Vagina (tissue), 2 donors: ENCODE measurements at regions not wholly inside any gene's neighbourhood (a gene's known extent, or its start where the extent isn't known, plus 50 kb on each side); places are given as distances from the start of the nearest gene placed in this dataset.

Experiments
- DNase-seq, 2 donors: peaks; one replicate each; pipeline ENCODE4 v3.0.0-alpha.2; 2017; ENCODE audit errors: extremely low spot score in 2 of 2
- H3K27ac ChIP-seq: fragments of 200-600 bp; sonication (generic); one replicate; pipeline ENCODE4 v1.5.1; 2019
- H3K27me3 ChIP-seq: fragments of 200-600 bp; sonication (generic); one replicate; pipeline ENCODE4 v1.5.1; 2019
- H3K36me3 ChIP-seq, 2 donors: fragments of 200-600 bp; sonication (generic); one replicate each; pipeline ENCODE4 v1.5.1; 2017 to 2019
- H3K4me1 ChIP-seq: fragments of 200-600 bp; sonication (generic); one replicate; pipeline ENCODE4 v1.5.1; 2019
- H3K4me3 ChIP-seq, 2 donors: fragments of 200-600 bp; sonication (generic); 1 replicate in 1 of 2; 2 replicates in 1 of 2; pipeline ENCODE4 v1.5.1; 2016 to 2019
- H3K9me3 ChIP-seq: fragments of 200-600 bp; sonication (generic); one replicate; pipeline ENCODE4 v1.5.1; 2019
- POLR2A ChIP-seq, 2 donors: fragments of 450-650 bp; IDR thresholded peaks; one replicate each; pipeline ENCODE4 v1.6.1; 2017; ENCODE audit warnings: antibody characterized with exemption in 2 of 2, mild to moderate bottlenecking in 2 of 2, moderate library complexity in 2 of 2
- POLR2AphosphoS5 ChIP-seq, 2 donors: sonication (generic); formaldehyde crosslinking; IDR thresholded peaks; one replicate each; pipeline ENCODE4 v1.9.0; 2017; ENCODE audit warnings: antibody characterized with exemption in 2 of 2, mild to moderate bottlenecking in 2 of 2, low read depth in 1 of 2; ENCODE audit not compliant: insufficient read depth in 1 of 2
- intact Hi-C: fragments of 100-400 bp; cut with DNase I; formaldehyde crosslinking; loops from one replicate; pipeline ENCODE4 v1.15.1; 2023
- TF ChIP-seq, protein P1 (sequence below), 3 experiments: fragments of 450-650 bp in 2 of 3; fragments of 200-600 bp in 1 of 3; sonication (generic) in 1 of 3; IDR thresholded peaks; one replicate each; pipeline ENCODE4 v1.5.1; 2017 to 2019; ENCODE audit warnings: antibody characterized with exemption in 3 of 3, mild to moderate bottlenecking in 2 of 3, moderate library complexity in 2 of 3

DNA sequence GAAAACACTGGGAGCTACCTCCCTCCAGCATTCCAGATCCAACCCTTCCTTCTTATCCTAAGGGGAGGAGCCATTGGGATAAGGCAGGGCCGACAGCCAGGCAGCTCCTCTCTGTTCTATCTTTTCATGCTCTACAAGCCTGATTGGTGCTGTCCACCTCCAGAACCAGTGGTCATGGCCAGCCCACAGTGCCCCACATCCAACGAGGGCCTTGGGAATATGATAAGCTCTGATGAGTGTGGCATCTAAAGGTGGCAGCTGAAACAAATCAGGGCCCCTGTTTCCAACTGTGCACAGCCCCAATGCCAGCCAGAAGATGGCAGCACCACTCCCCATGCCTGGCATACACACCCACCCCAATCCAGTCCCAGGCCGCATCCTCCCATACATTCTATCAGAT lies 329.3 kb downstream of the C1D start:
- no peaks in the 10 kb centered on the region for H3K36me3 ChIP-seq
- intact Hi-C loops: no loop called here
- no peak overlapping the region for H3K27ac ChIP-seq
- TF ChIP-seq POLR2A (IDR thresholded peaks at IDR 0.05): no peak
- TF ChIP-seq, protein P1, sequence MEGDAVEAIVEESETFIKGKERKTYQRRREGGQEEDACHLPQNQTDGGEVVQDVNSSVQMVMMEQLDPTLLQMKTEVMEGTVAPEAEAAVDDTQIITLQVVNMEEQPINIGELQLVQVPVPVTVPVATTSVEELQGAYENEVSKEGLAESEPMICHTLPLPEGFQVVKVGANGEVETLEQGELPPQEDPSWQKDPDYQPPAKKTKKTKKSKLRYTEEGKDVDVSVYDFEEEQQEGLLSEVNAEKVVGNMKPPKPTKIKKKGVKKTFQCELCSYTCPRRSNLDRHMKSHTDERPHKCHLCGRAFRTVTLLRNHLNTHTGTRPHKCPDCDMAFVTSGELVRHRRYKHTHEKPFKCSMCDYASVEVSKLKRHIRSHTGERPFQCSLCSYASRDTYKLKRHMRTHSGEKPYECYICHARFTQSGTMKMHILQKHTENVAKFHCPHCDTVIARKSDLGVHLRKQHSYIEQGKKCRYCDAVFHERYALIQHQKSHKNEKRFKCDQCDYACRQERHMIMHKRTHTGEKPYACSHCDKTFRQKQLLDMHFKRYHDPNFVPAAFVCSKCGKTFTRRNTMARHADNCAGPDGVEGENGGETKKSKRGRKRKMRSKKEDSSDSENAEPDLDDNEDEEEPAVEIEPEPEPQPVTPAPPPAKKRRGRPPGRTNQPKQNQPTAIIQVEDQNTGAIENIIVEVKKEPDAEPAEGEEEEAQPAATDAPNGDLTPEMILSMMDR (IDR thresholded peaks at IDR 0.05): no peak
- TF ChIP-seq POLR2AphosphoS5 (IDR thresholded peaks at IDR 0.05; ENCODE audit: insufficient read depth in 1 of 2, low read depth in 1 of 2): no peak
- DNase-seq: no peak
- no peak overlapping the region for H3K4me3 ChIP-seq
- H3K4me1 ChIP-seq: no peaks in the 10 kb centered on the region
- H3K27me3 ChIP-seq: no peaks in the 10 kb centered on the region
- no peaks in the 10 kb centered on the region for H3K9me3 ChIP-seq

DNA sequence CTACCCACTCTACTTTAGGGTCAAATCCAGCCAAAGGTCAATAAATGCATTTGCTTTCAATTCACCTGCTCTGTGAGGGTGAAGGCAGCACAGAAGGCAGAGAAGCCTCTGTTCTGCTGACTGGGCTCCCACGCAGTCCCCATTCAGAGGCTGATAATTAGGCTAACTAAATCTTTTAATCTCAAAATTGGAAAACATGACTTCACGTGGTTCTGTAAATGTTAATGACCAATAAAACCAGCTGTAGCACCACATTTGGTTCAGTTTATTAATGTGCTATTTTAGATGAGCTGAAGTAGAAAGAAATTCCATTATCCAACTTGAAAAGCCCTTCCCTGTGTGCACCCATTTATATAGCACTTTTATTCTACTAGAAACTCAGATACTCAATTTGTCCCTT lies 310.6 kb downstream of the C1D start:
- intact Hi-C loops: no loop called here
- TF ChIP-seq, protein P1 (IDR thresholded peaks at IDR 0.05): no peak
- no peak for TF ChIP-seq POLR2AphosphoS5 (IDR thresholded peaks at IDR 0.05; ENCODE audit: insufficient read depth in 1 of 2, low read depth in 1 of 2)
- TF ChIP-seq POLR2A (IDR thresholded peaks at IDR 0.05): no peak
- no peaks in the 10 kb centered on the region for H3K27me3 ChIP-seq
- no peaks in the 10 kb centered on the region for H3K9me3 ChIP-seq
- no peak overlapping the region for H3K4me3 ChIP-seq
- DNase-seq: no peak
- H3K27ac ChIP-seq: no peak overlapping the region
- no peaks in the 10 kb centered on the region for H3K4me1 ChIP-seq
- H3K36me3 ChIP-seq: no peaks in the 10 kb centered on the region

DNA sequence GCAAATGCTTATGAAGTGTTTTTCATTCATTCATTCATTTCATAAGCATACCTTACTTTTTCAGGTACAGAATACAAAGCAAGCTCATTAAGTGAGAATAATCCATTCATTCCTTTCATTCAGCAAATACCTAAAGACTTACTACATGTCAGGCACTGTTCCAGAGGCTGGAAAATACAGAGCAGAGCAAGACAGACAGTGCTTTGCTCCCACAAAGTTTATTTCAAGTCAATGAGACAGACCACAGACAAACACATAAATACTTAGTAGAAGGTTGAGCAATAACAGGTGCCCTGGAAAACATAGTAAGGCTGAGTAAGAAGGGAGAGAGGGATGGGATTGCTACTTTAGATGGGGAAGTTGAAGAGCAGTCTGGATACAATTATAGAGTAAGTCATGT lies 309.8 kb downstream of the C1D start:
- no peaks in the 10 kb centered on the region for H3K9me3 ChIP-seq
- DNase-seq: no peak
- no peak overlapping the region for H3K27ac ChIP-seq
- TF ChIP-seq, protein P1 (IDR thresholded peaks at IDR 0.05): no peak
- no peak for TF ChIP-seq POLR2A (IDR thresholded peaks at IDR 0.05)
- TF ChIP-seq POLR2AphosphoS5 (IDR thresholded peaks at IDR 0.05; ENCODE audit: insufficient read depth in 1 of 2, low read depth in 1 of 2): no peak
- H3K4me3 ChIP-seq: no peak overlapping the region
- H3K27me3 ChIP-seq: no peaks in the 10 kb centered on the region
- no peaks in the 10 kb centered on the region for H3K36me3 ChIP-seq
- intact Hi-C loops: no loop called here
- no peaks in the 10 kb centered on the region for H3K4me1 ChIP-seq

DNA sequence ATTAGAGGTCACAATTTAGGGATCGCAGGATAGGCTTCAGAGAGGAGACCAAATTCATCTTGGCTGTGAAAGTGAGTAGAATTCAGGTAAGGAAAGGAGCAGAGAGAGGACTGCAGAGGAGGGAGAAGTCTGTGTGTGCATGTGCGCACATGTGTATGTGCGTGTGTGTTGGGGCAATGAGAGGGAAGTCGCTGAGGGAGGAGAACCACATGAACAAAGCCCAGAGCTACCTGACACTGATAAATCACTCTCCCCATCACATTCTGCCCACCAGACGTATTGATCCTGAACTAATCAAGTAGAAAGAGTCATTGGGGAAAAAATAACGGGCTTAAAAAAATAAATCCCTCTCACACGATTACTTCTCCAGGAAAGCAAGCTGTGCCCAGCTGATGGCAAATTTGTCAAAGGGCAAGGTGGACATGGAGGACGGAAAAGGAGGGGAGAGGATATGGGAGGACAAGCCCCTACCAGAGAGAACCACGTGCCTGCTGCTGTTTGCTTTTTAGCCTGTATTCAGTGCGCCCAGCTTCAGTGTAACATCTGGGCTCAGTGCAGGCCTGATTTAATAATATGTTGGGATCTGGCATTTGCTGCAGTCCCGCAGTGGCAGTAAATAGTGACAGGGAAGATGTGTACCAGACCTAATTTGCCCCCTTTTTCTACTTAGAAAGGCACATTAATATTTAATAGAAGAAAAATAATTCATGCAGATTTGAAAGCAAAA lies 307.5 kb downstream of the C1D start:
- Histone ChIP-seq H3K4me3 (no peak overlapping the region), H3K9me3 (no peaks in the 10 kb centered on the region), H3K27ac (no peak overlapping the region), H3K36me3 (no peaks in the 10 kb centered on the region), H3K4me1 (no peaks in the 10 kb centered on the region), H3K27me3 (no peaks in the 10 kb centered on the region)
- TF ChIP-seq POLR2AphosphoS5 (IDR thresholded peaks at IDR 0.05; ENCODE audit: insufficient read depth in 1 of 2, low read depth in 1 of 2) (no peak), POLR2A (IDR thresholded peaks at IDR 0.05) (no peak)
- TF ChIP-seq, protein P1 (IDR thresholded peaks at IDR 0.05): no peak
- DNase-seq: no peak
- intact Hi-C loops: no loop called here

DNA sequence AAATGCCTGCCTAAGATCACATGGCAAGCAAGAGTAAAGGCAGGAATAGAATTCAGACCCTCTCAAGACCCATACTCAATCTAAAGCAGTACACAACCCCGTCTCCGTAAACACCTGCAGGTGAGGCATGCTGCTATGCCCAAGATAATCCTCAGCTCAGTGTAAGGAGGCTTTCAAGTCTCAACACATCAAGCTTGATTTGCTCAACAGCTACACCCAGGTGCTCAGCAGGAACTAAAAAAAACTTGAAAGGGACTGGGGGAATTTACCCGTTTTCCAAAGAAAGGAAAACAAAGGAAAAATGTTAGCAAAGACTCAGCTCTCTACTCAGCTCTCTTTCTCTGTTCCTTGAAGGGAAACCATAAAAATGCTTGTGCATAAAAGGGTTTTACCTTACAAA lies 301.8 kb downstream of the C1D start:
- H3K27ac ChIP-seq: no peak overlapping the region
- no peaks in the 10 kb centered on the region for H3K4me1 ChIP-seq
- DNase-seq: no peak
- no peak overlapping the region for H3K4me3 ChIP-seq
- intact Hi-C loops: no loop called here
- H3K27me3 ChIP-seq: no peaks in the 10 kb centered on the region
- no peaks in the 10 kb centered on the region for H3K36me3 ChIP-seq
- TF ChIP-seq POLR2A (IDR thresholded peaks at IDR 0.05): no peak
- TF ChIP-seq, protein P1 (IDR thresholded peaks at IDR 0.05): no peak
- no peak for TF ChIP-seq POLR2AphosphoS5 (IDR thresholded peaks at IDR 0.05; ENCODE audit: insufficient read depth in 1 of 2, low read depth in 1 of 2)
- H3K9me3 ChIP-seq: no peaks in the 10 kb centered on the region
